ENCODE measurements at regions not wholly inside any gene's neighbourhood (a gene's known extent, or its start where the extent isn't known, plus 50 kb on each side); places are given as distances from the start of the nearest gene placed in this dataset.
A peak's percentile ranks its signal among the peaks of the same experiment; 100 is the strongest.

DNA sequence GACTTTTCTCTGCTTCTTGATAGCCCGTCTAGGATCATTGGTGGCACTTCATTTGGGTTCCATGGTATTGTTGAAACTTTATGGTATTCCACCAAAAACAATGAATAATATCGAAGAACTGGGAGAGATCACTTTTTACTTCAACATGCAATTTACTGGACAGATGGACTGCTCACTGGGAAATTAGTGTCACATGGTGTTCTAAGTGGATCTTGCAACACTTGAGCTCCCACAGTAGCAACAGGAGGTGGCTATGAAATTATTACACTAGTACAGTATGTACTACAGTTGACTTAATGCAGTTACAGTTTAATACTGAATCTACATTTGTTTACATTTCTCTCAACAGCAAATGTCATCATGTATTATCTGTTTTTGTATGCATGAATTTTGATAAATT lies 997.3 kb downstream of the REEP3 start:
- Histone ChIP-seq H3K4me1 (ENCODE audit: insufficient read depth, low read length) (no peaks in the 10 kb centered on the region), H4K20me1 (ENCODE audit: insufficient read depth, low read length) (no peaks in the 10 kb centered on the region), H3K79me2 (ENCODE audit: insufficient read depth, low read length) (no peaks in the 10 kb centered on the region), H3K27ac (ENCODE audit: extremely low read length, insufficient read depth, low read length) (no peak overlapping the region), H3K27me3 (ENCODE audit: control insufficient read depth in 1 of 2, insufficient read depth in 2 of 2, low read length in 2 of 2) (no peaks in the 10 kb centered on the region), H2AFZ (ENCODE audit: low read length) (no peak overlapping the region), H3K4me2 (ENCODE audit: low read depth, low read length) (no peak overlapping the region), H3K36me3 (replicated peaks in 1 of 2; ENCODE audit: control insufficient read depth in 1 of 2, insufficient read depth in 2 of 2, low read length in 2 of 2) (no peaks in the 10 kb centered on the region), H3K9ac (ENCODE audit: insufficient read depth, low read depth, low read length) (no peak overlapping the region), H3K4me3 (replicated peaks in 1 of 3; ENCODE audit: insufficient read depth in 1 of 3, low read depth in 2 of 3, low read length in 3 of 3) (no peak overlapping the region), H3K9me3 (ENCODE audit: low read length) (no peaks in the 10 kb centered on the region)
- CTCF ChIA-PET (ENCODE audit: low intra/inter-chr PET ratio, low total read pairs): no interaction called here
- DNase-seq (ENCODE audit: low spot score) (no peak), FAIRE-seq (no peak), ATAC-seq (no peak)
- in situ Hi-C loops (cut with HindIII; ENCODE audit: extremely low pct_ligation_motif_present, low pct_unique_long_range_greater_than_20kb) (no loop called here), intact Hi-C loops (cut with micrococcal nuclease; ENCODE audit: unreplicated experiment) (no loop called here)
- WGBS (ENCODE audit: low lambda C conversion rate): 19% methylated on average over 2 of the region's 2 CpGs
- no TSS peak for BruUV-seq (replicated peaks)
- no peak for TF ChIP-seq CSRNP1 (CRISPR knock-in tag; IDR thresholded peaks at IDR 0.05)
- TF ChIP-seq, protein P1, sequence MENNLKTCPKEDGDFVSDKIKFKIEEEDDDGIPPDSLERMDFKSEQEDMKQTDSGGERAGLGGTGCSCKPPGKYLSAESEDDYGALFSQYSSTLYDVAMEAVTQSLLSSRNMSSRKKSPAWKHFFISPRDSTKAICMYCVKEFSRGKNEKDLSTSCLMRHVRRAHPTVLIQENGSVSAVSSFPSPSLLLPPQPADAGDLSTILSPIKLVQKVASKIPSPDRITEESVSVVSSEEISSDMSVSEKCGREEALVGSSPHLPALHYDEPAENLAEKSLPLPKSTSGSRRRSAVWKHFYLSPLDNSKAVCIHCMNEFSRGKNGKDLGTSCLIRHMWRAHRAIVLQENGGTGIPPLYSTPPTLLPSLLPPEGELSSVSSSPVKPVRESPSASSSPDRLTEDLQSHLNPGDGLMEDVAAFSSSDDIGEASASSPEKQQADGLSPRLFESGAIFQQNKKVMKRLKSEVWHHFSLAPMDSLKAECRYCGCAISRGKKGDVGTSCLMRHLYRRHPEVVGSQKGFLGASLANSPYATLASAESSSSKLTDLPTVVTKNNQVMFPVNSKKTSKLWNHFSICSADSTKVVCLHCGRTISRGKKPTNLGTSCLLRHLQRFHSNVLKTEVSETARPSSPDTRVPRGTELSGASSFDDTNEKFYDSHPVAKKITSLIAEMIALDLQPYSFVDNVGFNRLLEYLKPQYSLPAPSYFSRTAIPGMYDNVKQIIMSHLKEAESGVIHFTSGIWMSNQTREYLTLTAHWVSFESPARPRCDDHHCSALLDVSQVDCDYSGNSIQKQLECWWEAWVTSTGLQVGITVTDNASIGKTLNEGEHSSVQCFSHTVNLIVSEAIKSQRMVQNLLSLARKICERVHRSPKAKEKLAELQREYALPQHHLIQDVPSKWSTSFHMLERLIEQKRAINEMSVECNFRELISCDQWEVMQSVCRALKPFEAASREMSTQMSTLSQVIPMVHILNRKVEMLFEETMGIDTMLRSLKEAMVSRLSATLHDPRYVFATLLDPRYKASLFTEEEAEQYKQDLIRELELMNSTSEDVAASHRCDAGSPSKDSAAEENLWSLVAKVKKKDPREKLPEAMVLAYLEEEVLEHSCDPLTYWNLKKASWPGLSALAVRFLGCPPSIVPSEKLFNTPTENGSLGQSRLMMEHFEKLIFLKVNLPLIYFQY (CRISPR knock-in tag; IDR thresholded peaks at IDR 0.05; ENCODE audit: borderline replicate concordance): no peak
- POLR2A ChIA-PET: no interaction called here

GRCh38 chr10:64519427-64519826 lies 998.2 kb downstream of the REEP3 start:
- WGBS (ENCODE audit: low lambda C conversion rate): 0% methylated on average over 2 of the region's 2 CpGs
- H3K79me2 ChIP-seq (ENCODE audit: insufficient read depth, low read length): no peaks in the 10 kb centered on the region
- no peaks in the 10 kb centered on the region for H4K20me1 ChIP-seq (ENCODE audit: insufficient read depth, low read length)
- H3K27ac ChIP-seq (ENCODE audit: extremely low read length, insufficient read depth, low read length): no peak overlapping the region
- in situ Hi-C loops (cut with HindIII; ENCODE audit: extremely low pct_ligation_motif_present, low pct_unique_long_range_greater_than_20kb): no loop called here
- no peak overlapping the region for H2AFZ ChIP-seq (ENCODE audit: low read length)
- ChIA-PET CTCF (ENCODE audit: low intra/inter-chr PET ratio, low total read pairs) (no interaction called here), POLR2A (no interaction called here)
- no peaks in the 10 kb centered on the region for H3K36me3 ChIP-seq (replicated peaks in 1 of 2; ENCODE audit: control insufficient read depth in 1 of 2, insufficient read depth in 2 of 2, low read length in 2 of 2)
- FAIRE-seq (no peak), DNase-seq (ENCODE audit: low spot score) (no peak), ATAC-seq (no peak)
- H3K9ac ChIP-seq (ENCODE audit: insufficient read depth, low read depth, low read length): no peak overlapping the region
- no peak for TF ChIP-seq HNF4A (CRISPR knock-in tag; IDR thresholded peaks at IDR 0.05)
- peak; percentile 89 to 96 for TF ChIP-seq MAFK (conservative IDR thresholded peaks at IDR 0.05 in 1 of 2, IDR thresholded peaks at IDR 0.05 in 1 of 2; ENCODE audit: low read length in 2 of 2)
- no peak for TF ChIP-seq ZSCAN20 (CRISPR knock-in tag; IDR thresholded peaks at IDR 0.05; ENCODE audit: borderline replicate concordance)
- TF ChIP-seq MAFF (IDR thresholded peaks at IDR 0.05; ENCODE audit: low read depth, low read length): peak; percentile 94
- intact Hi-C loops (cut with micrococcal nuclease; ENCODE audit: unreplicated experiment): no loop called here
- no TSS peak for BruUV-seq (replicated peaks)
- H3K9me3 ChIP-seq (ENCODE audit: low read length): no peaks in the 10 kb centered on the region
- H3K4me3 ChIP-seq (replicated peaks in 1 of 3; ENCODE audit: insufficient read depth in 1 of 3, low read depth in 2 of 3, low read length in 3 of 3): no peak overlapping the region
- no peaks in the 10 kb centered on the region for H3K27me3 ChIP-seq (ENCODE audit: control insufficient read depth in 1 of 2, insufficient read depth in 2 of 2, low read length in 2 of 2)
- no peaks in the 10 kb centered on the region for H3K4me1 ChIP-seq (ENCODE audit: insufficient read depth, low read length)
- H3K4me2 ChIP-seq (ENCODE audit: low read depth, low read length): no peak overlapping the region

Measured in HepG2 (cell line).